Right forelimb (tissue), 1 donor: ENCODE measurements at regions not wholly inside any gene's neighbourhood (a gene's known extent, or its start where the extent isn't known, plus 50 kb on each side); places are given as distances from the start of the nearest gene placed in this dataset.
"Not testable (repeated sequence)": the region's sequence is repeated elsewhere in the genome, so short reads cannot be mapped to it uniquely, and the experiment has no call there.

Experiments used
- DNase-seq: peaks from one replicate; pipeline ENCODE4 v3.0.0-alpha.2; 2018

GRCh38 chr1:120277428-120278258 is 101.3 kb upstream of the SEC22B start:
- DNase-seq = not testable (repeated sequence)

GRCh38 chr1:120276710-120277109 is 100.4 kb upstream of the SEC22B start:
- DNase-seq = not testable (repeated sequence)

GRCh38 chr1:120274438-120274837 is 98.1 kb upstream of the SEC22B start:
- DNase-seq = not testable (repeated sequence)

- DNase-seq = not testable (repeated sequence)
These were observed 97.0 kb upstream of the SEC22B start for GRCh38 chr1:120273363-120273762.

- not testable (repeated sequence) for DNase-seq
These were observed 95.9 kb upstream of the SEC22B start for GRCh38 chr1:120272242-120272641.

- DNase-seq = not testable (repeated sequence)
These were observed 95.4 kb upstream of the SEC22B start for GRCh38 chr1:120271561-120272221.

GRCh38 chr1:120267894-120268551 is 91.7 kb upstream of the SEC22B start:
- DNase-seq = not testable (repeated sequence)

GRCh38 chr1:120264564-120264963 is 88.2 kb upstream of the SEC22B start:
- DNase-seq = not testable (repeated sequence)

- DNase-seq = not testable (repeated sequence)
These were observed 86.8 kb upstream of the SEC22B start for GRCh38 chr1:120262791-120263751.

GRCh38 chr1:120257778-120258105 is 81.4 kb upstream of the SEC22B start:
- DNase-seq = not testable (repeated sequence)

GRCh38 chr1:120257064-120257777 is 80.9 kb upstream of the SEC22B start:
- not testable (repeated sequence) for DNase-seq

- DNase-seq = not testable (repeated sequence)
These were observed 74.4 kb upstream of the SEC22B start for GRCh38 chr1:120250756-120251155.

GRCh38 chr1:120248726-120249427 is 72.6 kb upstream of the SEC22B start:
- not testable (repeated sequence) for DNase-seq

GRCh38 chr1:120248203-120248602 is 71.9 kb upstream of the SEC22B start:
- not testable (repeated sequence) for DNase-seq

- not testable (repeated sequence) for DNase-seq
These were observed 67.5 kb upstream of the SEC22B start for GRCh38 chr1:120243867-120244266.

- DNase-seq = not testable (repeated sequence)
These were observed 66.3 kb upstream of the SEC22B start for GRCh38 chr1:120242582-120242981.

GRCh38 chr1:120241868-120242267 is 65.5 kb upstream of the SEC22B start:
- not testable (repeated sequence) for DNase-seq

- not testable (repeated sequence) for DNase-seq
These were observed 63.9 kb upstream of the SEC22B start for GRCh38 chr1:120240181-120240580.

GRCh38 chr1:120239351-120239750 is 63.0 kb upstream of the SEC22B start:
- DNase-seq = not testable (repeated sequence)

- DNase-seq = not testable (repeated sequence)
These were observed 62.5 kb upstream of the SEC22B start for GRCh38 chr1:120238867-120239266.

GRCh38 chr1:120233661-120234018 is 57.3 kb upstream of the SEC22B start:
- DNase-seq = not testable (repeated sequence)
